CD14-positive monocyte (primary cell): ENCODE measurements at regions not wholly inside any gene's neighbourhood (a gene's known extent, or its start where the extent isn't known, plus 50 kb on each side); places are given as distances from the start of the nearest gene placed in this dataset.

ENCODE experiments used
- DNase-seq, 3 donors: peaks; one replicate each; pipeline ENCODE4 v3.0.0-alpha.2; 2011 to 2022
- H2AFZ ChIP-seq: 2 replicates; pipeline ENCODE4 v1.6.0; 2012; ENCODE audit warnings: mild to moderate bottlenecking, low read depth, low read length, inconsistent platforms; ENCODE audit not compliant: insufficient read depth, poor library complexity, severe bottlenecking
- H3K27ac ChIP-seq, 2 donors: 1 replicate in 1 of 2; 2 replicates in 1 of 2; pipeline ENCODE4 v1.5.1; 2012 to 2013; ENCODE audit warnings: low read length in 2 of 2, control low read depth in 1 of 2, inconsistent platforms in 1 of 2, low read depth in 1 of 2, mild to moderate bottlenecking in 1 of 2
- H3K27me3 ChIP-seq, 2 donors: one replicate each; pipeline versions ENCODE4 v1.6.0 to v1.6.1; 2011 to 2013; ENCODE audit warnings: low read length in 2 of 2; ENCODE audit not compliant: control insufficient read depth in 2 of 2, insufficient read depth in 2 of 2
- H3K36me3 ChIP-seq, 2 donors: replicated peaks in 1 of 2; 1 replicate in 1 of 2; 2 replicates in 1 of 2; pipeline versions ENCODE4 v1.5.1 to v1.6.1; 2012 to 2013; ENCODE audit warnings: low read length in 2 of 2, control low read depth in 1 of 2, inconsistent platforms in 1 of 2, mild to moderate bottlenecking in 1 of 2; ENCODE audit not compliant: insufficient read depth in 2 of 2, control insufficient read depth in 1 of 2
- H3K4me1 ChIP-seq, 2 donors: 1 replicate in 1 of 2; 2 replicates in 1 of 2; pipeline versions ENCODE4 v1.5.1 to v1.6.1; 2012 to 2013; ENCODE audit warnings: low read length in 2 of 2, control low read depth in 1 of 2, inconsistent platforms in 1 of 2, mild to moderate bottlenecking in 1 of 2, moderate library complexity in 1 of 2; ENCODE audit not compliant: insufficient read depth in 2 of 2, control insufficient read depth in 1 of 2
- H3K4me2 ChIP-seq: replicated peaks from 2 replicates; pipeline ENCODE3; 2012; ENCODE audit warnings: low read length, moderate library complexity, mild to moderate bottlenecking; ENCODE audit not compliant: poor library complexity, severe bottlenecking; ENCODE audit errors: extremely low read depth
- H3K4me3 ChIP-seq, 3 experiments: fragments of 200-600 bp in 1 of 3; sonication (generic) in 1 of 3; replicated peaks in 1 of 3; 1 replicate in 2 of 3; 2 replicates in 1 of 3; pipeline ENCODE4 v1.5.1; 2011 to 2013; ENCODE audit warnings: low read length in 3 of 3, mild to moderate bottlenecking in 3 of 3, control low read depth in 2 of 3, low read depth in 2 of 3, inconsistent platforms in 1 of 3, moderate library complexity in 1 of 3
- H3K79me2 ChIP-seq: 2 replicates; pipeline ENCODE4 v1.6.0; 2012; ENCODE audit warnings: mild to moderate bottlenecking, control low read depth, inconsistent platforms, low read length, moderate library complexity; ENCODE audit not compliant: insufficient read depth
- H3K9ac ChIP-seq: 2 replicates; pipeline ENCODE4 v1.6.0; 2017; ENCODE audit warnings: low read length, mild to moderate bottlenecking; ENCODE audit not compliant: insufficient read depth, poor library complexity, severe bottlenecking
- H3K9me3 ChIP-seq, 2 donors: replicated peaks in 1 of 2; 1 replicate in 1 of 2; 2 replicates in 1 of 2; pipeline versions ENCODE4 v1.5.1 to v1.6.1; 2012 to 2013; ENCODE audit warnings: low read length in 2 of 2, control low read depth in 1 of 2; ENCODE audit not compliant: control insufficient read depth in 1 of 2, insufficient read depth in 1 of 2
- H4K20me1 ChIP-seq: 2 replicates; pipeline ENCODE4 v1.6.0; 2012; ENCODE audit warnings: mild to moderate bottlenecking, low read length, control low read depth, moderate library complexity; ENCODE audit not compliant: insufficient read depth
- H3K27ac Mint-ChIP-seq, 7 donors: one replicate each; pipeline ENCODE4 v1.8.0; 2020; ENCODE audit warnings: mild to moderate bottlenecking in 7 of 7, mixed read lengths in 7 of 7, moderate library complexity in 6 of 7, inconsistent platforms in 2 of 7
- H3K27me3 Mint-ChIP-seq, 3 donors: one replicate each; pipeline ENCODE4 v1.8.0; 2021 to 2022; ENCODE audit warnings: low read depth in 3 of 3, mild to moderate bottlenecking in 3 of 3, mixed read lengths in 3 of 3, moderate library complexity in 3 of 3, inconsistent platforms in 1 of 3
- H3K36me3 Mint-ChIP-seq, 2 donors: one replicate each; pipeline ENCODE4 v1.8.0; 2020; ENCODE audit warnings: mixed read lengths in 2 of 2, inconsistent platforms in 1 of 2, mild to moderate bottlenecking in 1 of 2
- H3K4me1 Mint-ChIP-seq: one replicate; pipeline ENCODE4 v1.8.0; 2020; ENCODE audit warnings: mild to moderate bottlenecking, mixed read lengths
- H3K4me3 Mint-ChIP-seq, 2 donors: one replicate each; pipeline ENCODE4 v1.8.0; 2020; ENCODE audit warnings: mild to moderate bottlenecking in 2 of 2, mixed read lengths in 2 of 2, moderate library complexity in 1 of 2
- H3K9me3 Mint-ChIP-seq, 7 donors: one replicate each; pipeline ENCODE4 v1.8.0; 2020 to 2022; ENCODE audit warnings: mixed read lengths in 7 of 7, mild to moderate bottlenecking in 6 of 7, moderate library complexity in 6 of 7, inconsistent platforms in 2 of 7
- WGBS: methylation state at CpG from one replicate; pipeline ENCODE4 v1.1.5; 2013; ENCODE audit warnings: missing lambda C conversion rate; ENCODE audit not compliant: insufficient coverage; 5-methylcytosine and 5-hydroxymethylcytosine counted together
- intact Hi-C, 2 donors: fragments of 100-400 bp; cut with micrococcal nuclease; formaldehyde crosslinking; loops; one replicate each; pipeline versions ENCODE4 v1.15.0 to v1.15.1; 2023
- TF ChIP-seq, protein P1 (sequence below): fragments of 200-600 bp; IDR thresholded peaks from one replicate; pipeline ENCODE4 v1.8.0; 2022; ENCODE audit warnings: antibody characterized with exemption, mild to moderate bottlenecking

DNA sequence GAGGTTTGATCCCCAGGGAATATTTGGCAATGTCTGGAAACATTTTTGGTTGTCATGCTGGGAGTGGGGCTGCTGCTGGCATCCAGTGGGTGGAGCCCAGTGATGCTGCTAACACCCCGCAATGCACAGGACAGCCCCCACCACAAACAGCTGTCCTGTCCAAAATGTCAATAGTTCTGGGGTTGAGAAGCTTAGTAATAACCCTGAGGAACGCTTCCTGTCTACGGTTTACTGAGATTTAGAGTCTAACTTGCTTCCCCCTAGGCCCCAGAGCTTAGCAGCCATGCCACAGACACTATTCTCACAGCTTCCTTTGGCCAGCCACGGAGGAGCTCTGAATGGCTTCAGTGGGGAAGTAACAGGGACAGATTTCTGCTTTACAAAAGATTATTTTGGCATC lies 66.5 kb downstream of the MSX2 start:
- no peaks in the 10 kb centered on the region for H4K20me1 ChIP-seq
- H3K9me3 ChIP-seq, result no peaks in the 10 kb centered on the region
- no peak overlapping the region for H3K9ac ChIP-seq
- no peaks in the 10 kb centered on the region for H3K4me1 ChIP-seq
- H3K9me3 Mint-ChIP-seq, result peaks cover 0 to 1% (median 0%) of the 10 kb centered on the region in 7 donors
- H3K36me3 Mint-ChIP-seq, result no peaks in the 10 kb centered on the region
- no peak overlapping the region for H3K4me3 ChIP-seq
- no peaks in the 10 kb centered on the region for H3K79me2 ChIP-seq
- H3K27me3 ChIP-seq, result peaks cover 4 to 16% of the 10 kb centered on the region in 2 donors
- H2AFZ ChIP-seq, result no peak overlapping the region
- peaks cover 2 to 21% (median 16%) of the 10 kb centered on the region in 3 donors for H3K27me3 Mint-ChIP-seq
- peaks cover 2% of the 10 kb centered on the region for H3K4me1 Mint-ChIP-seq
- no CpG with 5 or more reads among the region's 4 CpGs for WGBS
- intact Hi-C loops, result no loop called here
- no peak for DNase-seq
- H3K27ac ChIP-seq, result no peak overlapping the region
- TF ChIP-seq, protein P1, sequence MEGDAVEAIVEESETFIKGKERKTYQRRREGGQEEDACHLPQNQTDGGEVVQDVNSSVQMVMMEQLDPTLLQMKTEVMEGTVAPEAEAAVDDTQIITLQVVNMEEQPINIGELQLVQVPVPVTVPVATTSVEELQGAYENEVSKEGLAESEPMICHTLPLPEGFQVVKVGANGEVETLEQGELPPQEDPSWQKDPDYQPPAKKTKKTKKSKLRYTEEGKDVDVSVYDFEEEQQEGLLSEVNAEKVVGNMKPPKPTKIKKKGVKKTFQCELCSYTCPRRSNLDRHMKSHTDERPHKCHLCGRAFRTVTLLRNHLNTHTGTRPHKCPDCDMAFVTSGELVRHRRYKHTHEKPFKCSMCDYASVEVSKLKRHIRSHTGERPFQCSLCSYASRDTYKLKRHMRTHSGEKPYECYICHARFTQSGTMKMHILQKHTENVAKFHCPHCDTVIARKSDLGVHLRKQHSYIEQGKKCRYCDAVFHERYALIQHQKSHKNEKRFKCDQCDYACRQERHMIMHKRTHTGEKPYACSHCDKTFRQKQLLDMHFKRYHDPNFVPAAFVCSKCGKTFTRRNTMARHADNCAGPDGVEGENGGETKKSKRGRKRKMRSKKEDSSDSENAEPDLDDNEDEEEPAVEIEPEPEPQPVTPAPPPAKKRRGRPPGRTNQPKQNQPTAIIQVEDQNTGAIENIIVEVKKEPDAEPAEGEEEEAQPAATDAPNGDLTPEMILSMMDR, result no peak
- H3K27ac Mint-ChIP-seq, result peak overlapping the region in 1 of 7 donors; percentile 35
- H3K4me3 Mint-ChIP-seq, result no peak overlapping the region
- H3K36me3 ChIP-seq, result no peaks in the 10 kb centered on the region
- H3K4me2 ChIP-seq, result no peak overlapping the region

DNA sequence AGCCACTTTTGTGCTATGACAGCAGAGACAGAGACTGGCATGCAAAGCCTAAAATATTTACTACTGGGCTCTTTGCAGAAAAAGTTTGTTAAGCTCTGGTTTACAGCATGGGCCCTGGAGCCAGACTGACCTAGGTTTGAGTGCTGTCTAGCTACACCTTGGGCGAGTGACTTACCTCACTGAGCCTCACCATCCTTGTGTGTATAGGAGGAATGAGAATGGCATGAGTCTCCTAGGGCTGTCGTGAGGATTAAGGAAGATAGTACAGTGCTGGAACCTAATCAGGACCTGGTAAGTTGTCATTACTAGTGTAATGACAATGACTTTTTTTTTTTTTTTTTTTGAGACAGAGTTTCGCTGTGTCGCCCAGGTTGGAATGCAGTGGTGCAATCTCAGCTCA lies 65.2 kb downstream of the MSX2 start:
- Mint-ChIP-seq H3K36me3 (no peaks in the 10 kb centered on the region), H3K9me3 (peaks cover 0 to 4% (median 2%) of the 10 kb centered on the region in 7 donors), H3K27ac (no peak overlapping the region), H3K4me1 (peaks cover 2% of the 10 kb centered on the region), H3K4me3 (no peak overlapping the region), H3K27me3 (peaks cover 4 to 22% (median 19%) of the 10 kb centered on the region in 3 donors)
- H3K36me3 ChIP-seq, result no peaks in the 10 kb centered on the region
- TF ChIP-seq, protein P1, result no peak
- no peaks in the 10 kb centered on the region for H3K9me3 ChIP-seq
- no peak overlapping the region for H3K4me2 ChIP-seq
- H3K27ac ChIP-seq, result no peak overlapping the region
- WGBS, result 89% methylated on average over 2 of the region's 4 CpGs
- peaks cover 0 to 11% of the 10 kb centered on the region in 2 donors for H3K27me3 ChIP-seq
- H4K20me1 ChIP-seq, result no peaks in the 10 kb centered on the region
- no peak overlapping the region for H3K4me3 ChIP-seq
- H3K79me2 ChIP-seq, result no peaks in the 10 kb centered on the region
- no peak overlapping the region for H2AFZ ChIP-seq
- no peaks in the 10 kb centered on the region for H3K4me1 ChIP-seq
- no peak for DNase-seq
- intact Hi-C loops, result no loop called here
- H3K9ac ChIP-seq, result no peak overlapping the region
